SK-N-SH (cell line): ENCODE measurements at regions not wholly inside any gene's neighbourhood (a gene's known extent, or its start where the extent isn't known, plus 50 kb on each side); places are given as distances from the start of the nearest gene placed in this dataset.

ENCODE experiments used
- CTCF ChIA-PET: fragments of 300-600, 350-600 bp; formaldehyde crosslinking; extraction: SDS; loops from one replicate; lab custom pipeline; 2021; lab: Yijun Ruan, JAX
- POLR2A ChIA-PET: fragments of 350-600 bp; sonication (Branson Sonifier 250); formaldehyde crosslinking; extraction: SDS; loops from one replicate; lab custom pipeline; 2020; ENCODE audit warnings: antibody characterized with exemption, inconsistent platforms; lab: Yijun Ruan, JAX
- DNase-seq: peaks from one replicate; pipeline ENCODE4 v3.0.0; 2012
- H2AFZ ChIP-seq: fragments of 200-600 bp; sonication (generic); 2 replicates; pipeline ENCODE4 v1.8.1; 2016; ENCODE audit warnings: antibody characterized with exemption, mild to moderate bottlenecking, low read depth
- H3F3A ChIP-seq: fragments of 200-600 bp; sonication (generic); replicated peaks from 2 replicates; pipeline ENCODE3; 2016; ENCODE audit warnings: antibody characterized with exemption, mild to moderate bottlenecking; ENCODE audit not compliant: insufficient read depth
- H3K27ac ChIP-seq, 2 experiments: fragments of 200-500 bp in 1 of 2; fragments of 200-600 bp in 1 of 2; sonication (Bioruptor generic) in 1 of 2; sonication (generic), shearing (Covaris generic) in 1 of 2; 2 replicates each; pipeline versions ENCODE4 v1.5.1 to v1.6.1; 2014 to 2016; ENCODE audit warnings: low read depth in 2 of 2, inconsistent platforms in 1 of 2, low read length in 1 of 2, mild to moderate bottlenecking in 1 of 2, mixed read lengths in 1 of 2
- H3K27me3 ChIP-seq: fragments of 200-600 bp; sonication (generic), shearing (Covaris generic); 2 replicates; pipeline ENCODE4 v1.6.1; 2016; ENCODE audit warnings: mixed run types; ENCODE audit not compliant: insufficient read depth
- H3K36me3 ChIP-seq, 2 experiments: fragments of 200-500 bp in 1 of 2; fragments of 200-600 bp in 1 of 2; sonication (Bioruptor generic) in 1 of 2; sonication (generic) in 1 of 2; replicated peaks in 1 of 2; 2 replicates each; pipeline versions ENCODE3 to v1.5.1; 2014 to 2016; ENCODE audit warnings: low read length in 1 of 2, mild to moderate bottlenecking in 1 of 2; ENCODE audit not compliant: insufficient read depth in 2 of 2, control insufficient read depth in 1 of 2
- H3K4me1 ChIP-seq, 2 experiments: fragments of 200-500 bp in 1 of 2; fragments of 200-600 bp in 1 of 2; sonication (Bioruptor generic) in 1 of 2; sonication (generic), shearing (Covaris generic) in 1 of 2; 2 replicates each; pipeline versions ENCODE4 v1.5.1 to v1.6.1; 2014 to 2016; ENCODE audit warnings: low read depth in 1 of 2, low read length in 1 of 2, mixed run types in 1 of 2; ENCODE audit not compliant: insufficient read depth in 2 of 2, control insufficient read depth in 1 of 2
- H3K4me2 ChIP-seq: fragments of 200-600 bp; sonication (generic), shearing (Covaris generic); 2 replicates; pipeline ENCODE4 v1.6.1; 2017; ENCODE audit warnings: mixed run types
- H3K4me3 ChIP-seq, 2 experiments: fragments of 200-500 bp in 1 of 2; fragments of 200-600 bp in 1 of 2; sonication (Bioruptor generic) in 1 of 2; sonication (generic), shearing (Covaris generic) in 1 of 2; 2 replicates each; pipeline versions ENCODE4 v1.5.1 to v1.8.1; 2014 to 2016; ENCODE audit warnings: low read depth in 2 of 2, inconsistent platforms in 1 of 2, low read length in 1 of 2, mild to moderate bottlenecking in 1 of 2, mixed read lengths in 1 of 2, moderate library complexity in 1 of 2
- H3K79me2 ChIP-seq: fragments of 200-600 bp; sonication (generic); 2 replicates; pipeline ENCODE4 v1.8.1; 2017; ENCODE audit warnings: mild to moderate bottlenecking; ENCODE audit not compliant: insufficient read depth
- H3K9ac ChIP-seq: fragments of 200-600 bp; sonication (generic); 2 replicates; pipeline ENCODE4 v1.6.1; 2017; ENCODE audit warnings: mixed run types
- H3K9me2 ChIP-seq: fragments of 200-600 bp; sonication (generic); 2 replicates; pipeline ENCODE4 v1.6.1; 2017; ENCODE audit warnings: mixed run types
- H3K9me3 ChIP-seq: fragments of 200-600 bp; sonication (generic); 2 replicates; pipeline ENCODE4 v1.6.1; 2017; ENCODE audit warnings: mixed run types, mild to moderate bottlenecking, moderate library complexity
- H4K20me1 ChIP-seq: fragments of 200-600 bp; sonication (generic); 2 replicates; pipeline ENCODE4 v1.6.1; 2017; ENCODE audit warnings: mild to moderate bottlenecking, mixed run types; ENCODE audit not compliant: insufficient read depth
- CHD2 ChIP-seq: fragments of 150-350 bp; IDR thresholded peaks from 2 replicates; pipeline ENCODE4 v1.6.1; 2018; ENCODE audit warnings: low read length; ENCODE audit not compliant: partially characterized antibody
- EZH2phosphoT487 ChIP-seq: fragments of 200-600 bp; sonication (generic); IDR thresholded peaks from 2 replicates; pipeline ENCODE4 v1.6.1; 2017; ENCODE audit warnings: low read depth, mixed run types, mild to moderate bottlenecking, antibody characterized with exemption, moderate library complexity, borderline replicate concordance
- FOXJ3 ChIP-seq: sonication (generic); formaldehyde crosslinking; IDR thresholded peaks from 2 replicates; pipeline ENCODE4 v1.5.1; 2020; ENCODE audit warnings: mild to moderate bottlenecking, missing genetic modification reagents
- GABPA ChIP-seq: IDR thresholded peaks from 2 replicates; pipeline ENCODE4 v1.4.0; 2012; ENCODE audit warnings: low read depth, mild to moderate bottlenecking
- MXI1 ChIP-seq: IDR thresholded peaks from 2 replicates; pipeline ENCODE4 v1.6.1; 2012; ENCODE audit warnings: mild to moderate bottlenecking, low read depth, low read length, improper control_type of control experiment
- NFIC ChIP-seq: IDR thresholded peaks from 2 replicates; pipeline ENCODE4 v1.4.0; 2012; ENCODE audit warnings: borderline replicate concordance
- NRF1 ChIP-seq: IDR thresholded peaks from 2 replicates; pipeline ENCODE4 v1.6.1; 2012; ENCODE audit warnings: low read depth, mild to moderate bottlenecking, low read length
- RAD21 ChIP-seq: IDR thresholded peaks from 2 replicates; pipeline ENCODE4 v1.6.1; 2012; ENCODE audit warnings: mild to moderate bottlenecking, low read length
- RCOR1 ChIP-seq: fragments of 150-350 bp; IDR thresholded peaks from 2 replicates; pipeline ENCODE4 v1.6.1; 2017; ENCODE audit warnings: antibody characterized with exemption, low read length
- REST ChIP-seq: IDR thresholded peaks from 2 replicates; pipeline ENCODE4 v1.6.1; 2012; ENCODE audit warnings: mild to moderate bottlenecking, low read depth, low read length, moderate library complexity
- TAF1 ChIP-seq: IDR thresholded peaks from 2 replicates; pipeline ENCODE4 v1.6.1; 2012; ENCODE audit warnings: low read depth, mild to moderate bottlenecking, low read length, moderate library complexity, borderline replicate concordance
- TEAD4 ChIP-seq: IDR thresholded peaks from 2 replicates; pipeline ENCODE4 v1.4.0; 2012; ENCODE audit warnings: mild to moderate bottlenecking, borderline replicate concordance; ENCODE audit not compliant: insufficient read depth
- USF1 ChIP-seq: IDR thresholded peaks from 2 replicates; pipeline ENCODE4 v1.4.0; 2012; ENCODE audit warnings: low read depth, borderline replicate concordance
- YY1 ChIP-seq: IDR thresholded peaks from 2 replicates; pipeline ENCODE4 v1.4.0; 2012; ENCODE audit warnings: low read depth, mild to moderate bottlenecking
- ZBTB33 ChIP-seq: IDR thresholded peaks from 2 replicates; pipeline ENCODE4 v1.4.0; 2012; ENCODE audit warnings: low read depth, borderline replicate concordance
- WGBS: methylation state at CpG from one replicate; pipeline ENCODE4 v1.1.6; 2017; ENCODE audit warnings: low lambda C conversion rate; 5-methylcytosine and 5-hydroxymethylcytosine counted together
- TF ChIP-seq, protein P1 (sequence below): fragments of 150-350 bp; IDR thresholded peaks from 2 replicates; pipeline ENCODE4 v1.6.1; 2016; ENCODE audit warnings: mild to moderate bottlenecking, low read depth, low read length
- TF ChIP-seq, protein P2 (sequence below): IDR thresholded peaks from 2 replicates; pipeline ENCODE4; 2012
- TF ChIP-seq, protein P3 (sequence below): fragments of 200-600 bp; sonication (generic); IDR thresholded peaks from 2 replicates; pipeline ENCODE4 v1.6.1; 2017; ENCODE audit warnings: antibody characterized with exemption, mild to moderate bottlenecking, moderate library complexity
- TF ChIP-seq, protein P4 (sequence below): IDR thresholded peaks from 2 replicates; pipeline ENCODE4 v1.4.0; 2012; ENCODE audit warnings: low read depth

DNA sequence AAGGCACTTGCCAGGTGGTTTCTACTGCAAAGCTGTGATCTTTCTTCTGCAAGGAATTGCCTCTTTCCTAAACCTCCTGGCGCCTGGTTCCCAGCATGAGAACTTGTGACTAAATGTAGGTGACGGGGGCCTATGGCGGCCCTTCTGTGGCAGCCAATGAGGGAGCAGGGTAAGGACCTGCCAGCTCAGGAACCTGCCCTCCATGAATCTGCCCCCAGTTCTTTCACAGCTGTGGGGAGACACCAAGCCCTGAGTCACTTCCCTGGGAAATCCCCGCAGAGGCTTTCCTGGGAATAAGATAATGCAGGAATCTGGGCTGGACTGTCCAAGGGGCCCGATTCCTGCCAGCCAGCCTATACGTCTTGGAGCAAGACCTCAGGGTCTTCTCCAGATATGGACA, 56.7 kb upstream of the CTNNA1 start (continued):
- TF ChIP-seq, protein P1, sequence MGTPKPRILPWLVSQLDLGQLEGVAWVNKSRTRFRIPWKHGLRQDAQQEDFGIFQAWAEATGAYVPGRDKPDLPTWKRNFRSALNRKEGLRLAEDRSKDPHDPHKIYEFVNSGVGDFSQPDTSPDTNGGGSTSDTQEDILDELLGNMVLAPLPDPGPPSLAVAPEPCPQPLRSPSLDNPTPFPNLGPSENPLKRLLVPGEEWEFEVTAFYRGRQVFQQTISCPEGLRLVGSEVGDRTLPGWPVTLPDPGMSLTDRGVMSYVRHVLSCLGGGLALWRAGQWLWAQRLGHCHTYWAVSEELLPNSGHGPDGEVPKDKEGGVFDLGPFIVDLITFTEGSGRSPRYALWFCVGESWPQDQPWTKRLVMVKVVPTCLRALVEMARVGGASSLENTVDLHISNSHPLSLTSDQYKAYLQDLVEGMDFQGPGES: no peak
- no peak for TF ChIP-seq ZBTB33
- TF ChIP-seq TEAD4: 0 out of 2 replicates have a peak, but pooled peaks have one; percentile 56
- TF ChIP-seq RAD21: no peak
- TF ChIP-seq, protein P2, sequence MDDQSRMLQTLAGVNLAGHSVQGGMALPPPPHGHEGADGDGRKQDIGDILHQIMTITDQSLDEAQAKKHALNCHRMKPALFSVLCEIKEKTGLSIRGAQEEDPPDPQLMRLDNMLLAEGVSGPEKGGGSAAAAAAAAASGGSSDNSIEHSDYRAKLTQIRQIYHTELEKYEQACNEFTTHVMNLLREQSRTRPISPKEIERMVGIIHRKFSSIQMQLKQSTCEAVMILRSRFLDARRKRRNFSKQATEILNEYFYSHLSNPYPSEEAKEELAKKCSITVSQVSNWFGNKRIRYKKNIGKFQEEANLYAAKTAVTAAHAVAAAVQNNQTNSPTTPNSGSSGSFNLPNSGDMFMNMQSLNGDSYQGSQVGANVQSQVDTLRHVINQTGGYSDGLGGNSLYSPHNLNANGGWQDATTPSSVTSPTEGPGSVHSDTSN: peak; percentile 54

DNA sequence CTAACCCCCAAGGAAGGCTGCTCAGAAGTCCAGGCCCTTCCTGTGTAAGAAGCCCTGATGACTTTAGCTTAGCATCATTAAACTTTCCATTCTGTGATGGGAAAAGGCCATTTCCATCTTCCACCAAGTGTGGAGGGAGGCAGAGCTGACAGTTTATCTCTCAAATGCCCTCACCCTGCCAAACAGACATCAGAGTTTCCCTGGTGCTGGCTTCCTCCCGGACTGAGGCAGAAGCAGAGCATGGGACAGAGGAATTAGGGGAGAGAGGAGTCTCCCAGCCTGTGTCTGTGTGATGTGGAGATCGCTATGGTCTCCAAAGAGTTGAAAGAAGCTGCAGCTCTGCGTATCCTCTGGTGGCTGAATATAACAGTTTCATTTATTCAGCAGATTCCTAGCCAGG, 57.4 kb upstream of the CTNNA1 start:
- ChIA-PET POLR2A (interaction anchor here (0.6 kb wide), 1 partner anchor 69 kb away, joined by 6 read pairs; no protein-coding TSS in a partner anchor), CTCF (interaction anchor here (1.1 kb wide), 1 partner anchor 100 kb away, joined by 3 read pairs; no protein-coding TSS in a partner anchor)
- Histone ChIP-seq H3F3A (no peaks in the 10 kb centered on the region), H3K9ac (no peak overlapping the region), H3K79me2 (no peaks in the 10 kb centered on the region), H3K9me2 (no peaks in the 10 kb centered on the region), H3K4me2 (0 out of 2 replicates have a peak overlapping the region, but pooled peaks have one; percentile 34), H3K36me3 (no peaks in the 10 kb centered on the region), H3K4me1 (peaks cover 10 to 12% of the 10 kb centered on the region in 2 experiments; a peak in 2 of 4 replicates), H3K4me3 (no peak overlapping the region), H3K9me3 (no peaks in the 10 kb centered on the region), H3K27ac (no peak overlapping the region; a peak in 1 of 4 replicates), H2AFZ (no peak overlapping the region), H3K27me3 (no peaks in the 10 kb centered on the region), H4K20me1 (no peaks in the 10 kb centered on the region)
- no peak for DNase-seq
- 85% methylated on average over 3 of the region's 3 CpGs for WGBS
- TF ChIP-seq REST (no peak), CHD2 (no peak), USF1 (no peak), TAF1 (no peak), MXI1 (no peak), GABPA (no peak), FOXJ3 (CRISPR knock-in tag) (no peak), NRF1 (no peak), RCOR1 (no peak), NFIC (no peak), YY1 (no peak), EZH2phosphoT487 (no peak)
- TF ChIP-seq, protein P3, sequence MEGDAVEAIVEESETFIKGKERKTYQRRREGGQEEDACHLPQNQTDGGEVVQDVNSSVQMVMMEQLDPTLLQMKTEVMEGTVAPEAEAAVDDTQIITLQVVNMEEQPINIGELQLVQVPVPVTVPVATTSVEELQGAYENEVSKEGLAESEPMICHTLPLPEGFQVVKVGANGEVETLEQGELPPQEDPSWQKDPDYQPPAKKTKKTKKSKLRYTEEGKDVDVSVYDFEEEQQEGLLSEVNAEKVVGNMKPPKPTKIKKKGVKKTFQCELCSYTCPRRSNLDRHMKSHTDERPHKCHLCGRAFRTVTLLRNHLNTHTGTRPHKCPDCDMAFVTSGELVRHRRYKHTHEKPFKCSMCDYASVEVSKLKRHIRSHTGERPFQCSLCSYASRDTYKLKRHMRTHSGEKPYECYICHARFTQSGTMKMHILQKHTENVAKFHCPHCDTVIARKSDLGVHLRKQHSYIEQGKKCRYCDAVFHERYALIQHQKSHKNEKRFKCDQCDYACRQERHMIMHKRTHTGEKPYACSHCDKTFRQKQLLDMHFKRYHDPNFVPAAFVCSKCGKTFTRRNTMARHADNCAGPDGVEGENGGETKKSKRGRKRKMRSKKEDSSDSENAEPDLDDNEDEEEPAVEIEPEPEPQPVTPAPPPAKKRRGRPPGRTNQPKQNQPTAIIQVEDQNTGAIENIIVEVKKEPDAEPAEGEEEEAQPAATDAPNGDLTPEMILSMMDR: no peak
- TF ChIP-seq, protein P4, sequence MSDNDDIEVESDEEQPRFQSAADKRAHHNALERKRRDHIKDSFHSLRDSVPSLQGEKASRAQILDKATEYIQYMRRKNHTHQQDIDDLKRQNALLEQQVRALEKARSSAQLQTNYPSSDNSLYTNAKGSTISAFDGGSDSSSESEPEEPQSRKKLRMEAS: no peak
